H9 (cell line): ENCODE measurements at regions not wholly inside any gene's neighbourhood (a gene's known extent, or its start where the extent isn't known, plus 50 kb on each side); places are given as distances from the start of the nearest gene placed in this dataset.

Experiments
- DNase-seq: peaks from one replicate; pipeline ENCODE4 v3.0.0-alpha.2; 2017
- H2AFZ ChIP-seq: one replicate; pipeline ENCODE4 v1.6.1; 2013; ENCODE audit warnings: mild to moderate bottlenecking, low read length, control low read depth, moderate library complexity
- H2AK5ac ChIP-seq: 2 replicates; pipeline ENCODE4 v1.6.1; 2013; ENCODE audit warnings: low read length, control low read depth, mixed read lengths; ENCODE audit not compliant: insufficient read length
- H2BK120ac ChIP-seq: one replicate; pipeline ENCODE4 v1.6.1; 2013; ENCODE audit warnings: low read depth, mild to moderate bottlenecking, low read length, control low read depth, inconsistent platforms; ENCODE audit not compliant: poor library complexity, severe bottlenecking
- H2BK12ac ChIP-seq: 2 replicates; pipeline ENCODE4 v1.6.1; 2013; ENCODE audit warnings: low read length, control low read depth, mixed read lengths, low read depth; ENCODE audit not compliant: insufficient read length
- H2BK15ac ChIP-seq: 2 replicates; pipeline ENCODE4 v1.6.1; 2013; ENCODE audit warnings: low read depth, low read length, control low read depth
- H2BK20ac ChIP-seq: one replicate; pipeline ENCODE4 v1.6.1; 2013; ENCODE audit warnings: low read depth, mild to moderate bottlenecking, low read length, control low read depth, inconsistent platforms; ENCODE audit not compliant: poor library complexity, severe bottlenecking
- H2BK5ac ChIP-seq: 2 replicates; pipeline ENCODE4 v1.6.1; 2013; ENCODE audit warnings: low read length, control low read depth, mixed read lengths; ENCODE audit not compliant: insufficient read length
- H3K14ac ChIP-seq: 2 replicates; pipeline ENCODE4 v1.6.1; 2013; ENCODE audit warnings: low read length, control low read depth; ENCODE audit not compliant: insufficient read depth
- H3K18ac ChIP-seq: 2 replicates; pipeline ENCODE4 v1.6.1; 2013; ENCODE audit warnings: low read depth, mild to moderate bottlenecking, mixed read lengths, low read length, control low read depth; ENCODE audit not compliant: insufficient read length
- H3K23ac ChIP-seq: 2 replicates; pipeline ENCODE4 v1.6.1; 2013; ENCODE audit warnings: low read length, control low read depth, mixed read lengths, low read depth; ENCODE audit not compliant: insufficient read length
- H3K23me2 ChIP-seq: 2 replicates; pipeline ENCODE4 v1.6.1; 2013; ENCODE audit warnings: low read depth, mild to moderate bottlenecking, mixed read lengths, low read length, control low read depth; ENCODE audit not compliant: insufficient read length, poor library complexity, severe bottlenecking
- H3K27ac ChIP-seq: 2 replicates; pipeline ENCODE4 v1.5.1; 2013; ENCODE audit warnings: low read length, control low read depth, mixed read lengths, low read depth; ENCODE audit not compliant: insufficient read length
- H3K27me3 ChIP-seq: 2 replicates; pipeline ENCODE4 v1.6.1; 2013; ENCODE audit warnings: low read length, control low read depth, inconsistent platforms; ENCODE audit not compliant: insufficient read depth
- H3K4ac ChIP-seq: 2 replicates; pipeline ENCODE4 v1.6.1; 2013; ENCODE audit warnings: low read depth, mild to moderate bottlenecking, control low read depth, inconsistent platforms, low read length, moderate library complexity
- H3K4me1 ChIP-seq: 2 replicates; pipeline ENCODE4 v1.6.1; 2013; ENCODE audit warnings: low read length, control low read depth, inconsistent platforms; ENCODE audit not compliant: insufficient read depth
- H3K4me2 ChIP-seq: 2 replicates; pipeline ENCODE4 v1.6.1; 2013; ENCODE audit warnings: low read length, control low read depth, mixed read lengths; ENCODE audit not compliant: insufficient read length, insufficient read depth
- H3K56ac ChIP-seq: 2 replicates; pipeline ENCODE4 v1.6.1; 2013; ENCODE audit warnings: low read depth, mild to moderate bottlenecking, mixed read lengths, low read length, control low read depth; ENCODE audit not compliant: insufficient read length
- H3K79me1 ChIP-seq: 2 replicates; pipeline ENCODE4 v1.6.1; 2013; ENCODE audit warnings: low read depth, mild to moderate bottlenecking, moderate library complexity, low read length, control low read depth, inconsistent platforms; ENCODE audit not compliant: insufficient read depth, poor library complexity, severe bottlenecking
- H3K79me2 ChIP-seq: 2 replicates; pipeline ENCODE4 v1.6.1; 2013; ENCODE audit warnings: low read length, control low read depth, inconsistent platforms; ENCODE audit not compliant: insufficient read depth
- H3K9ac ChIP-seq: 2 replicates; pipeline ENCODE4 v1.6.1; 2013; ENCODE audit warnings: low read length, control low read depth, mixed read lengths; ENCODE audit not compliant: insufficient read length; ENCODE audit errors: extremely low read depth
- H3K9me3 ChIP-seq: one replicate; pipeline ENCODE4 v1.6.1; 2013; ENCODE audit warnings: low read depth, low read length, inconsistent platforms; ENCODE audit not compliant: control insufficient read depth
- H3T11ph ChIP-seq: one replicate; pipeline ENCODE4 v1.6.1; 2013; ENCODE audit warnings: mild to moderate bottlenecking, low read length, control low read depth, inconsistent platforms
- H4K20me1 ChIP-seq: one replicate; pipeline ENCODE4 v1.6.1; 2013; ENCODE audit not compliant: control insufficient read depth, insufficient read length, insufficient read depth
- H4K5ac ChIP-seq: 2 replicates; pipeline ENCODE4 v1.6.1; 2013; ENCODE audit warnings: low read depth, mild to moderate bottlenecking, mixed read lengths, low read length, control low read depth; ENCODE audit not compliant: insufficient read length
- H4K8ac ChIP-seq: replicated peaks from 2 replicates; pipeline ENCODE4 v1.6.1; 2013; ENCODE audit warnings: low read length, control low read depth, mixed read lengths, low read depth; ENCODE audit not compliant: insufficient read length
- H4K91ac ChIP-seq: 2 replicates; pipeline ENCODE4 v1.6.1; 2013; ENCODE audit warnings: low read depth, mild to moderate bottlenecking, moderate library complexity, mixed read lengths, low read length, control low read depth; ENCODE audit not compliant: insufficient read length
- H3K27ac Mint-ChIP-seq, 3 experiments: 2 replicates in 2 of 3; 3 replicates in 1 of 3; pipeline ENCODE4 v1.8.0; 2020 to 2021; ENCODE audit warnings: mixed read lengths in 3 of 3, mild to moderate bottlenecking in 1 of 3, moderate library complexity in 1 of 3
- H3K27me3 Mint-ChIP-seq: 2 replicates; pipeline ENCODE4 v1.8.0; 2021; ENCODE audit warnings: low read depth, mild to moderate bottlenecking, moderate library complexity, mixed read lengths
- H3K36me3 Mint-ChIP-seq, 3 experiments: 2 replicates in 2 of 3; 3 replicates in 1 of 3; pipeline ENCODE4 v1.8.0; 2020 to 2021; ENCODE audit warnings: low read depth in 3 of 3, mixed read lengths in 3 of 3; ENCODE audit not compliant: insufficient read depth in 1 of 3
- H3K4me1 Mint-ChIP-seq, 2 experiments: 2 replicates each; pipeline ENCODE4 v1.8.0; 2020; ENCODE audit warnings: mixed read lengths in 2 of 2
- H3K4me3 Mint-ChIP-seq, 2 experiments: 2 replicates in 1 of 2; 3 replicates in 1 of 2; pipeline ENCODE4 v1.8.0; 2020 to 2021; ENCODE audit warnings: mild to moderate bottlenecking in 2 of 2, mixed read lengths in 2 of 2, moderate library complexity in 1 of 2
- H3K9me3 Mint-ChIP-seq, 2 experiments: 2 replicates in 1 of 2; 3 replicates in 1 of 2; pipeline ENCODE4 v1.8.0; 2020; ENCODE audit warnings: mild to moderate bottlenecking in 2 of 2, mixed read lengths in 2 of 2, moderate library complexity in 1 of 2
- WGBS: extraction: QIAGEN DNeasy Blood & Tissue Kit; methylation state at CpG from one replicate; pipeline ENCODE4 v1.1.7; 2013; ENCODE audit warnings: missing lambda C conversion rate, low lambda C conversion rate, mixed read lengths; ENCODE audit not compliant: insufficient read length; ENCODE audit errors: extremely low coverage; 5-methylcytosine and 5-hydroxymethylcytosine counted together
- TF ChIP-seq, protein P1 (sequence below): fragments of 200-600 bp; sonication (generic); conservative IDR thresholded peaks from 3 replicates; pipeline ENCODE4 v1.8.0; 2021; ENCODE audit warnings: antibody characterized with exemption, mild to moderate bottlenecking

DNA sequence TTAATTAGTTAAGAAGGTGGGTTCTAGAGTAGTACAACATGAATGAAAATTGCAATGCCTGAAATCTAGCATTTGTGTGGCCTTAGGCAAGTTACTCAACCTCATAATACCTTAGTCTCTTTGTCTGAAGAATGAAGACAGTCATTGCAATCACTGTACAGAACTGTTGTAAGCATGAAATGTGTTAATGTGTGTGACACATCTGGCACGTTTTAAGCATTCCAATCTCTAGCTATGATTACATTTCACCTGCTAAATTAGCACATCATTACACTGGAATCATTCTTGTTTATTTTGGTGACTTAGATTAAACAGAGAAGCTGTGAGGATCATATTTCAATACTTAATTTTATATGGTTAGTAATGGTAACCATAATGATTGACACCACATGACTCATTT lies 629.7 kb upstream of the KIF2B start:
- H2AFZ ChIP-seq, result no peak overlapping the region
- no peak overlapping the region for H3K23ac ChIP-seq
- H4K20me1 ChIP-seq, result no peaks in the 10 kb centered on the region
- no peaks in the 10 kb centered on the region for H3K9me3 ChIP-seq
- H3K4ac ChIP-seq, result no peak overlapping the region
- DNase-seq, result no peak
- no peaks in the 10 kb centered on the region for H3K27me3 ChIP-seq
- H4K8ac ChIP-seq, result no peak overlapping the region
- no peak overlapping the region for H4K91ac ChIP-seq
- H3T11ph ChIP-seq, result no peak overlapping the region
- no peaks in the 10 kb centered on the region for H3K79me2 ChIP-seq
- no peak overlapping the region for H2AK5ac ChIP-seq
- no peaks in the 10 kb centered on the region for H3K4me1 ChIP-seq
- H3K23me2 ChIP-seq, result no peaks in the 10 kb centered on the region
- no peak overlapping the region for H2BK12ac ChIP-seq
- H3K27ac Mint-ChIP-seq, result no peak overlapping the region
- no peaks in the 10 kb centered on the region; a peak in 1 of 5 replicates for H3K9me3 Mint-ChIP-seq
- no peak overlapping the region for H4K5ac ChIP-seq
- no peak overlapping the region for H3K56ac ChIP-seq
- H2BK120ac ChIP-seq, result no peak overlapping the region
- WGBS, result no CpG with 5 or more reads among the region's 1 CpG
- H3K14ac ChIP-seq, result no peak overlapping the region
- H3K4me1 Mint-ChIP-seq, result peaks cover 0 to 2% of the 10 kb centered on the region in 2 experiments; a peak in 1 of 4 replicates
- no peaks in the 10 kb centered on the region for H3K27me3 Mint-ChIP-seq
- no peak overlapping the region for H2BK15ac ChIP-seq
- no peak overlapping the region for H2BK5ac ChIP-seq
- no peaks in the 10 kb centered on the region for H3K79me1 ChIP-seq
- TF ChIP-seq, protein P1, sequence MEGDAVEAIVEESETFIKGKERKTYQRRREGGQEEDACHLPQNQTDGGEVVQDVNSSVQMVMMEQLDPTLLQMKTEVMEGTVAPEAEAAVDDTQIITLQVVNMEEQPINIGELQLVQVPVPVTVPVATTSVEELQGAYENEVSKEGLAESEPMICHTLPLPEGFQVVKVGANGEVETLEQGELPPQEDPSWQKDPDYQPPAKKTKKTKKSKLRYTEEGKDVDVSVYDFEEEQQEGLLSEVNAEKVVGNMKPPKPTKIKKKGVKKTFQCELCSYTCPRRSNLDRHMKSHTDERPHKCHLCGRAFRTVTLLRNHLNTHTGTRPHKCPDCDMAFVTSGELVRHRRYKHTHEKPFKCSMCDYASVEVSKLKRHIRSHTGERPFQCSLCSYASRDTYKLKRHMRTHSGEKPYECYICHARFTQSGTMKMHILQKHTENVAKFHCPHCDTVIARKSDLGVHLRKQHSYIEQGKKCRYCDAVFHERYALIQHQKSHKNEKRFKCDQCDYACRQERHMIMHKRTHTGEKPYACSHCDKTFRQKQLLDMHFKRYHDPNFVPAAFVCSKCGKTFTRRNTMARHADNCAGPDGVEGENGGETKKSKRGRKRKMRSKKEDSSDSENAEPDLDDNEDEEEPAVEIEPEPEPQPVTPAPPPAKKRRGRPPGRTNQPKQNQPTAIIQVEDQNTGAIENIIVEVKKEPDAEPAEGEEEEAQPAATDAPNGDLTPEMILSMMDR, result no peak
- no peak overlapping the region for H3K27ac ChIP-seq
- no peak overlapping the region for H3K9ac ChIP-seq
- no peak overlapping the region for H3K4me3 Mint-ChIP-seq
- no peak overlapping the region for H2BK20ac ChIP-seq
- H3K18ac ChIP-seq, result no peak overlapping the region
- no peak overlapping the region for H3K4me2 ChIP-seq
- H3K36me3 Mint-ChIP-seq, result peaks cover 0 to 1% (median 0%) of the 10 kb centered on the region in 3 experiments; a peak in 1 of 7 replicates
